ENCODE measurements at regions not wholly inside any gene's neighbourhood (a gene's known extent, or its start where the extent isn't known, plus 50 kb on each side); places are given as distances from the start of the nearest gene placed in this dataset.

GRCh38 chr1:184329245-184329953 lies 57.4 kb upstream of the C1orf21 start:
- DNase-seq: no peak

GRCh38 chr1:184329962-184330868 lies 56.6 kb upstream of the C1orf21 start:
- DNase-seq: no peak

GRCh38 chr1:184330875-184331274 lies 56.0 kb upstream of the C1orf21 start:
- no peak for DNase-seq
